Suppressor macrophage treated with lipopolysaccharide for 1 hour (primary cell): ENCODE measurements at regions not wholly inside any gene's neighbourhood (a gene's known extent, or its start where the extent isn't known, plus 50 kb on each side); places are given as distances from the start of the nearest gene placed in this dataset.
"Not testable (repeated sequence)": the region's sequence is repeated elsewhere in the genome, so short reads cannot be mapped to it uniquely, and the experiment has no call there.

Source experiments
- DNase-seq, 3 donors: peaks; one replicate each; pipeline ENCODE4 v3.0.0-alpha.2; 2020 to 2022

DNA sequence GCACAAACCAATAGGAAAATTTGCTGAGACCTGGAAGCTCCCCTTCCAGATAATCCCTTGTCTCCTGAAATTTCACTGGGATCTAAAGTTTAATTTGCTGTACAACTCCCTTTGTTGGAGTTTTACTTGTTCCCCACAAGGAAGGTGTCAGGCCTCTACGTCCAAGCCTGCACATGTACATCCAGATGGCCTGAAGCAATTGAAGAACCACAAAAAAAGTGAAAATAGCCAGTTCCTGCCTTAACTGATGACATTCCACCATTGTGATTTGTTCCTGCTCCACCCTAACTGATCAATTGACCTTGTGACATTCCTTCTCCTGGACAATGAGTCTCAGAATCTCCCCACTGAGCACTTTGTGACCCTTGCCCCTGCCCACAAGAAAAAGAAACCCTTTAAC is 716.0 kb upstream of the PCDH20 start:
- no peak for DNase-seq

DNA sequence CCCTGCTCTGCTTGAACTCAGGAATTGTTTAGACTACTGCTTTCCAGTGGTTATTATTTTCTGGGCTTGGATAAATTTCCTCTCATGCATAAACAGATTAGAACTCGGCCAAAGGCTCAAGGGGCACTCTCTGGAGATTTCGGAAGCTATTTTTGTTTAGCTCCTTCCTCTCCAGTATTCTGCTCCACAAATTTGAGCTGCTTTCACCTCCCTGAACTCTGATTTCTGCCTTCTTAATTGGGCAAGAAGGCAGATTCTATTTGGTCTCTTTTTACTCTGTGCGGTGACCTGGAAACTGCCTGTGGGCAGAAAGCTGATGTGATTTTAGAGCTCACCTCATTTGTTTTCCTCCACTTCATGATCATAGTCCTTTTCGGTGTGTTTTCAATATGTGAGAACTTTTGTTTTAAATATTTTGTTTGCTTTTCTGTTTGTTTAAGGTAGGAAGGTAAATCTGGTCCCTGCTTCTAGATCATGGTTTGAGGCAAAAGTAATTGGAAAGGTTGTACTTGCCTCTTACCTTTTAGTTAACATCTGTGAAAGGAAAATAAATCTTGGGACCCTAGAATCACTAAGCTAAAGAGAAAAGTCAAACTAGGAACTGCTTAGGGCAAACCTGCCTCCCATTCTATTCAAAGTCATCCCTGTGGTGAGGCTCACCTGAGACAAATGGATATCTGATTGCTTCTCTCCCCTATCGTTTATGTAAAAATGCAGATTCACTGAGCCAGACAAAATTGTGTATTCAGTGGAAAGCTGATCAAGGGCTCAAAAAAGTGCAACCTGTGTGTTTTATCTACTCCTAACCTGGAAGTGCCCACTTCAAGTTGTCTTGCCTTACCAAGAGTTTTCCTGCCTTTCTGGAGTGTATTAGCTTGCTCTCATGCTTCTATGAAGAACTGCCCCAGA is 714.7 kb upstream of the PCDH20 start:
- DNase-seq, result no peak

DNA sequence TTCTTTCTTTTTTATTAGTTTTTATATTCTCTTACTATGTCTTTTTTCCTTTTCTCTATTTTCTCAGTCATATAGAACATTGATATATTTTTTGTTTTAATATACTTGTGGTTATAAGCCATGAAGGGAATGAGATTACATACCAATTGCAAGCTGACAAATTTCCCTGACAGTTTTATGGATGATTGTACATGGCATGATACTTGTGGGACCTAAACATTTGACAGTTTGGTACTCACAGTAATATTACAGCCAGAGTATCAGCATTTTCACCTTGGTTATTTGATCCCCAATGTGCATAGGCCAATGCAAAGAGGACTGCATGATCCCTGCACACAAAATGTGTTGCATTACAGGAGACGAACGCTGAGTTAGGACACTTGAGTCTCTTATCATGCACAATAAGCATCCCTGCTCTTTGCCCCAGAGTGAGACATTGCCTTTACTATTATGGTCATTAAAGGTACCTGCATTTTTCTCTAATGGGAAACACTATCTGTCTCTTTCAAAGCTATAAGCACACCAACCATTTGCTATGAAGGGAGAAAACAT is 713.4 kb upstream of the PCDH20 start:
- no peak for DNase-seq

DNA sequence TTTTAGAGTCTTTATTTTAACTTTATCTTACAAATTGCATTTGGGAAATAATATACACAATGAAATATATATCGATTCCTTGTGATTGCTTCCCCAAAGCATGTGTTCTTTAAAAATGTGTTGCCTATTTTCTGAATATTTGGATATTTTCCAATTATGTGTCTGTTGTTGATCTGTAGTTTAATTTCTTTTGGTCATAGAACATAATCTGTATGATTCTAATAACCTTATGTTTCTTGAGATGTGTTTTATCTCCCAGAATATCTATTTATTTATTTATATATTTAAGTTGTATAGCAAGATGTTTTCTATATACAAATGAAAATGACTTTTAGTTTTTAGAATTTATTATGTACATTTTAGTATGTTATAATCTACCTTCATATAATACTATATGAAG is 710.8 kb upstream of the PCDH20 start:
- DNase-seq, result no peak

DNA sequence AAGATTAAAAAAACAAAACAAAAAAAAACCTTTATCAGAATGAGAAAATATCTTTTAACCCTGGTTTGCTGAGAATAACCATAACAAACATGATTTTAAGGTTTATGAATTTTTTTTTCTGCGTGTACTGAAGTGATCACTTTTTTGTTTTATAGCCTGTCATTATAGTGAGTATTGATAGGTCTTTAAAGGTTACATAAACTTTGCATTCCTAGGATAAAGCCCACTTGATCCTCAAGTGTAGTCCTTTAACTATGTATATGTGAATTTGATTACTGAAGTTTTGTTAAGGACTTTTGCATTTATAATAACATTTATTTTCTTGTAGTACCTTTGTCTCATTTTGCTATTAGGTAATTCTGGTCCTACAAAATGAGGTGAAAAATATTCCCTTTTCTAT is 709.8 kb upstream of the PCDH20 start:
- no peak for DNase-seq

DNA sequence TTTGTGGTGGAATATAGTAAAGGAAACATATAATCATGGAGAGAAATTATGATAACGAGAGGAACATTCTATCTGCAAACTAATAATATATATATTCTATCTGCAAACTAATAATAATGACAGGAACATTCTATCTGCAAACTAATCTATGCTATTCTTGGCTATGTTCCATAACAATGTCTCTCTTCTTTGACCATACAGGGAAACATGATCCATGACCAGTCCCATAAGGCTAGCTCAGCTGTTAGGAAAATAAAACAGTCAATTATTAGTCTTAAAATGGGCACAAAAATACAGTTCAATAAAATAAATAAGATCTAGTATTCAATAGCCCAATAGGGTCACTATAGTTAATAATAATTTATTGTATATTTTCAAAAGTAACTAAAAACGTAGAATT is 707.8 kb upstream of the PCDH20 start:
- no peak for DNase-seq

DNA sequence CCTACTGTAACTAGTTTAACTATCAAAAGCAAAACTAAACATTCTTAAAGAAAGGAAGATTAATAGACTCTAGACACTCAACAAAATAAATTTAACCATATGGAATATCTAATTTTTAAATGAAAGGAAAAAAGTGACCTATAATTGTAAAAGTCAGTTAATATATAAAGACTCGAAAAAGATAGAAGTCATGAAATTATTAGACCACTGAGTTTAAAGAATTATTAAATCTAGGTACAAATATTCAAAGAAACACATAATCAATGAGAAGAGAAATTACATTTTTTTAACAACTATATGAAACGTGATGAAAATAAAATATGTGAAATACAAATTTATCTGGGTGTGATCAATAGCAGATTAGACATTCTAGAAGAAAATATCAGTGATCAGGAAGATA is 706.8 kb upstream of the PCDH20 start:
- no peak for DNase-seq

DNA sequence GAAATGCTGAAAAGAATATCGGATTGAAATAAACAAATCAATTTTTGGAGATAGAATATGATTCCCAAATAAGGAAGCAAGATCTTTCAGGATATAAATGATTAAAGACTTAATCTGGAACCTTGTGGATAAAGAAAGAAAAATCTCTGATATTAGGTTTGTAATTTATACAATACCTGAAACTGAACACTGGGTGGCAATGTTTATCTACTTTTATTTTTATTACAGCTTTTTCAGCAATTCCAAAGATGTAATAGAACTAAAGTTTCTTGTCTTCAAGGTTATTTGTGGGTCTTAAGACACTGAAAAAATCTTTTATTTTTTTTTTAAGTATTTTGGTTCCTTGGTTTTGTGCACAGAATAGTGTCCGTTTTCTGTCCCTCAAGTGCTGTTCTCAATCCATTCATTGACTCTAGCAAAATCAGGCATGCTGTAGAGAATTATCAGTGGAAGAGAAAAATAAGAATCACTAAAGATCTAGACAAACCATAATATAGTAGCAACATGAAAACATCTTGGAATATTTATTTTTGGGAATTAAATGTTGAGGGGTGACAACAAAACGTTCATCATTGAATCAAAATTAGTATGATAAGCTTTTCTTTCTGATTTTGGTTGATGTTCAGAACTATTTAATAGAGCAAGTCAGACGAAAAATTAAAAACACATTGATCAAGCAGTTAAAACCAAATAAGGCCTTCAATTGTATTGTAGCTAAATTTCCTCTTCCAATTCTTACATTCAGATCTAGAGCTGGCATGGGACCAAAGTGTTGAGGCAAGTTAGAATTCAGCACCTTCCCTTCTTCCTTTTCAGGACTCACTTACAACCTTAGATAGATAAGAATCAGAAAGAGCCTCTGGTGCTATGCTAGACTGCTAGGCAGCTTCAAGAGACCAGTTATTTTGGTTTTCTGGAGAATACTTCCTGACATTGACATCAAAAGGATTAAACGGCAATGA is 704.4 kb upstream of the PCDH20 start:
- peak; percentile 2 to 19 (median 5) for DNase-seq

DNA sequence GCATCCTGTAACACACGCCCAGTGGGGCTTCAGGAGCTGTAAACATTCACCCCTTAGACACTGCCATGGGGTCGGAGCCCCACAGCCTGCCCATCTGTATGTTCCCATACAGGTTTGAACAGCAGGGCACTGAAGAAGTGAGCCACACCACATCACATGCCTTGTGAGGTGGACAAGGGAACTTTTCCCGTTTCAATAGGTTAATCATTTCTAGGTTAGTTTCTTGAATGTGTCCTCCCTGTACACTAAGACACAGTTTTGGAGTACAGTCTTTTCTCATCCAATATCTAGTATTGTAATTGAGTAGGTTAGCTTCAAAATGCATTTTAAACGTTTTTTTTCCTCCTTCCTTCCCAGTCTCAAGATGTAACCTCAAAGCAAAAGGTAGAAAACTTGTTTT is 700.2 kb upstream of the PCDH20 start:
- no peak for DNase-seq

DNA sequence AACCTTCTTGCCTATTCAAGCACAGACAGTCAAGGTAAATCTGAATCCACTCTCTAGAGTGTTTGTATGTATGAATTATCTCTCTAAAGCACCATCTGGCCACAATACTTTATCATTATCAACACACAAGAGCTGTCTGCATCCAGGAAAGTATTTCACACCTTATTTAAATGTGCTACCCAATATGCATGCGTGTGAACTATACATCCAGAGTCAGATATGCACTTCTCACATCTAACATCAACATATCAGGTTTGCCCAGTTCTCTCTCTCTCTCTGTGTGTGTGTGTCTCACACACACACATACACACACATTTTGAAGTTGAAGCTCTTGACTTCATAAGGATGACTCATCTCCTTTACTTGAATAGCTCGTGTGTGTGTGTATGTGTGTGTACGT is 697.5 kb upstream of the PCDH20 start:
- DNase-seq, result no peak

DNA sequence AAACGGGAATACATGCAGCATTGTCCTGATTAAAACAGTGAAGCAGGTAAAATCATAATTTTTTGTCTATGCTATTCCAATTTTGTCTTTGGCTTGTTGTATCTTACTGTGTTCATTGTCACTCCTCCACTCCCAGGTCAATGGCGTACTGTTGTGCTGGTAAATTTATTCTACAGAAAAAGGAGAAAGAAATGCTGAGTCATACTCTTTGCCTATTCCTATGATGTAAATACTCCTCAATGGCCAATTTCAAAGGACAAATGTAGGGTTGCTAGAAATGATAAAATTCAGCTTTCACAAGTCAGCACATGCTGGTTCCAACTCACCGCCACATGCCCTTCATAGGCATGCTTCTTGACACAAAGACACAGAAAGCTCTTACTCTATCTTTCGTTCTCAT is 694.4 kb upstream of the PCDH20 start:
- no peak for DNase-seq

DNA sequence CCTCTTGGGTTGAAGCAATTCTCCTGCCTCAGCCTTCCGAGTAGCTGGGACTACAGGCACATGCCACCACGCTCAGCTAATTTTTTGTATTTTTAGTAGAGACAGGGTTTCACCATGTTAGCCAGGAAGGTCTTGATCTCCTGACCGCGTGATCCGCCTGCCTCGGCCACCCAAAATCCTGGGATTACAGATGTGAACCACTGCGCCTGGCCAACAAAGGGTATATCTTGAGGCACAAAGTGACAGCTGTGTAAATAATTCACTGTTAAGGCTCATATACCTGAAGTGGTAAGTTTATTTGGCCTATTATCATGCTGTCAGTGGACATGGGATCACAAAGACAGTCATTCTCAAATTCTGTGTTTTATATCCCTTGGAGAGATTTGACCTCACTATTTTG is 688.5 kb upstream of the PCDH20 start:
- not testable (repeated sequence) for DNase-seq

DNA sequence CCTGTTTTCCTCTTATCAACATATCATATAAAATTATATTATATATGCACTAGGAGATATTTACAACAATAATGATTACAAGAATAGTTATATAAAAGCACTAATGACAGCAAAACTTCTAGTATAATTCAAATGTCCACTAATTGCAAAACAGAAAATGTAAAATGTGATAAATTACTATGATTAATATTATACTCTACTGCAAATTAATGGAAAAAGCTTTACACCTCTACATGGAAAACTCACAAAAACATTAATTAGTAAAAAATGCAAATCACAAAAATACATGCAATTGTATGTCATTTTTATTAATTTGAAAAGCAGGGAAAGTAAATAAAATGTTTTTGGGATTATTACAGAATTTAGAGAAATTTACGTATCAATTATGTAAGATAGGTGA is 681.0 kb upstream of the PCDH20 start:
- no peak for DNase-seq

DNA sequence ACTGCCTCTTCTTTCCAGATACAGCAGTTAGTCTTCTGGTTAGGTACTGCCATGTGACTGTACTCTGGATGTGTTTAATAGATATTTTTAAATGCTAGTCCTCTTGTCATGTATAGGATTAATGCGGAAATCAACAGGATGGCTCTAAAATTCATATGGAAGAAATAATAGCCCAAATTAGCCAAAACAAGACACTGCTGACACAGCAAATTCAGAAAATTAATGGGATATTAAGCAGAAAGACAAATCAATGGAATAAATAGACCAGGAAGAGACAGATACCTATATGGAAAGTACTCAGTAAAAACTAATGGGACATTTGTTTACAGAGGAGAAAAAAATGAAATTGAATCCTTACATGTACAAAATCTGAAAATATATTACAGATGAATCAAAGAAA is 679.3 kb upstream of the PCDH20 start:
- no peak for DNase-seq

DNA sequence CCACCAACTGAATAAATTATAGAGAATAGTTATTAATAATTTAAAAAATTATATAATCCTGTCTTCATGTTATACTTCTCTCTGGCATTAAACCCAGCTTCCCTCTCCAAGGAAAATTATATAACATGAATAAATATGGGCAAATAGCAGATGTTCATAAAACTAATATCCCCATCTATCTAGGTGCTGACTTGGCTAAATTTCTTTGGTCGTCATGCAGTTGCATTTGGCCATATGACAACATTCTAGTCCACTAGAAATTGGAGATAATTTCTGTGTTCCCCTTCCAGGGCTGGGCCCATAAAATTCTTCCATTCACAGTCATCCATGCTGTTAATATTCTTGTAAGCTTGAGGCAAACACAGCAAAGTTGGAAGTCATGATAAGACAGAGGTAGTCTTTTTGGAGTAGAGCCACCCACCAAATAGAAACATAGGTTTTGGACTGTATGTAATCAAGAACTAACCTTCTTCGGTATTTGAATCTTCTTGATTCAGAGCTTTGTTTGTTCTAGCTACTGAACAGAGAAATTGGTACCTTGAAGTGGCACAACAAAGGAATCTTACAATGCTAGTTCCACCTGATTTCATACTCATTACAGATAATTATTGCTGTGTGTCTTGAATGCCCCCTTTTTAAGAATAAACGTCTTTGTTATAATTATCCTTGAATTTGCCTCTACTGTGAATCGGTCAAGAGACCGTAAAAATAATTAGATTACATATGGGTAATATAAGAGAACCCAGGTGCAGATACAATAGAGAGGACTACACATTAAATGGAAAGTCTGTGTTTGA is 678.5 kb upstream of the PCDH20 start:
- no peak for DNase-seq

DNA sequence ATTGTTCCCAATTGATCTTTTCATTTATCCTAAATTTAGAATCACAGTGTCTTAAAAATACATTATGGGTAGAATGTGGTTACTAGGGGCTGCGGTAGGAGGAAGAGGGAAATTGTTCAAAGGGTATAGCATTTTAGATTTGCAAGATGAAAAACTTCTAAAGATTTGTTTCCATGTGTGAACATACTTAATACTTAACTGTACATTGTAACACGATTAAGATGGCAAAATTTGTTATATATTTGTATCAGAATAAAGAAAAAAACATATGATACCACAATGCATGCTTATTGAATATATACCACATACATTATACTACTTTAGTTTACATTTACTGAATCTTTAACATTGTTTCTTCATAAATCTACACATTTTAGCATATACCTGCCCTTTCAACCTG is 677.3 kb upstream of the PCDH20 start:
- DNase-seq, result no peak

DNA sequence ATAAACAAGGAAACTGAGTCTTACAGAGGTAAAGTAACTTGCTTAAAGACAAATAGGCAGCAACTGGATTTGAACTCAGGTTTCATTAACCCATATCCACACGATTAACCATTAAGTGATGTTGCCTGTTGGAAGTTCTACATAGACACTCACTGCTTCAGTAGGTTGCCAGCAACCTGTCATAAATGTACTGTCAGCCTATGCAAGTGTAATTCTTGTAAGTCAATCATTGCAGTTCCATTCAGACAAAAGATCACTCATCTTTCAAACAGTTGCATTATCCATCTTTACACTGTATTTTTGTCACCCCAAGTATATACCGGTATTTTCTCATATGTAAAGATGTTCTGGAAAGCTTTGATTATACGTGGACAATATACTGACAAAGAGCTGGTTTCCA is 676.9 kb upstream of the PCDH20 start:
- no peak for DNase-seq

DNA sequence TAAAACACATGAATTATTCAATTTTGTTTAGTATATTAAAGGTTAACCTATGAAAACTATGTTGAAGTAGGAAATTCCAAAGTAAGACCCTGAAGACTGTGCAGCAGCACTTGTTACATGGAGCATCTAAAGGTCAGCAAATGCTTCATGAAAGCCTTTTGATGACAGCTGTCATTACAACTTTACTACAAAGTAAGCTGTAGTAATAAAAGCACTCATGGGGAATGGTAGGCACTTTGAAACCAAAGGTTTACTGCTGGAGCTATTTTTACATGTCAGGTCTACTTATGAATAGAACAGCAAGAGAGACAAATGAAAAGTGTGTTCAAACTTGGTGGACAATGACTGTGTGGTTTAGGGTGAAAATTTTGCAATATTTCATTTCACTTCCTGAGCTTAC is 672.5 kb upstream of the PCDH20 start:
- no peak for DNase-seq

DNA sequence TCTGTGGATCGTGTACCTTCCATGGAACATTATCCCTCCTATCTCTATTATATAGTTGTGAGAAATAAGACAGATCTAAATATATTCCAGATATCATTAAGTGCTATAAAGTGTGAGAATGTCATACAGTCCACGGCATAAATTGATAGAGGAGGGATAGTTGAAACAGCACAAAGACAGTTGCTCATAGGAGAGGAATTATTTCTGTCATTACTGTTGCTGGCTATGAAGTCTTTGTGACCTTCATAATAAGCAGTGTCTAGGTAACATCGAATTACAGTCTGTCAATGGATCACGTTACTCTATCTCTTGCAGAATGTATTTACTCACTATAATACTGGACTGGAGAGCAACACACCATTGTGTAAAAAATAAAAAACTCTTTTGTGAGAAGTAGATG is 671.5 kb upstream of the PCDH20 start:
- DNase-seq, result no peak

DNA sequence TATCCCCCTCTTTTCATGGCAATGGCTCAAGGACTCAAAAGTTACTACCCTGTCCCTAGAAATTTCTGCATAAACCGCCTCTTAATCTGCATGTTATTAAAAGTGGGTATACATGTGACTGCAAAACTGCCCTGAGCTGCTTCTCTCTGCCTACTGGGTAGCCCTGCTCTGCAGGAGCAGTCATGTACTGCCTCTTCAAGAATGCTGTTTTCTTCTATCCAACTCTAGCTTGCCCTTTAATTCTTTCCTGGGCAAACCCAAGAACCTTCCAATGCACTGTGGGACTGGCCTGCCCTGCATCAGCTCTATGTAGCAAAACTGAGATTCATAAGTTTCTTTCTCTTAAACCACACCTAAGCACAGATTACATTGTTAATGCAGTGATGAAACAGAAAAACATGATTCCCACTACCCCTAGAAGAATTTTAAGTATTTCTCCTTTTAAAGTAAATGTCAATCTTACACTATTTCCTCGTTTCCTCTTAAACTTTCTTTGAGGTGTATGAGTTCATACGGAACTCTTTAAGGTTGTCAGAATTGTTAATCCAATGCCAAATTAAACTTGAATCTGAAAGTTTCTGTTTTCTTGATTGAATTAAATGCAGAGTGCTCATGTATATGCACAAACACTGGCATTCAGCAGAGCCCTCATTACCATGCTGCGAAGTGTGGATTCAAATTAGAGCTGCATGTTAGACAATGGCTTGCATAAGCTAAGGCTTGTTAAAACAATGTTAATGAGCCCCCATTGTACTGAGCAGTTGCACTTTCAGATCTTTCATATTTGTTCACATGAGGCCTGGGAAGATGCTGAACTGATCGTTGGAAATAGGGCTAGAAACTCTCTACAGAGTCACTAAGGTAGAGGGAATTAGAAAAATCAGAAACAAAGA is 669.9 kb upstream of the PCDH20 start:
- DNase-seq, result no peak

DNA sequence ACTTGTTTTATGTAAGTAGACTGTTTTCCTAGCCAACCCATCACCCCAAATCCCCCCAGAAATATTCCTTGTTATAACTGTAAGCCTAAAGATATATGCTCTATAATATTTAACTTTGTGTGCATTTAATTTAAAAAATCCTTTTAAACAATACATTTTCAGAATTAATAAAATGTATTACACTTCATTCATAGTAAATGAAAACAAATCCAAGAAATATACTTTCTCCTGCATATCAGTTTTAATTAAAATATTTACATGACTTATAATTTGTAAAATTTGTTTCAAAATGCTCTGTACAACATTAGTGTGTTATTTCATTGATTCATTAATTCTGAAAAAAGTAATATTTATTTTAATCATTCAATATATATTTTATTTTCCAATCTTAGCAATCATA is 669.1 kb upstream of the PCDH20 start:
- DNase-seq, result no peak

DNA sequence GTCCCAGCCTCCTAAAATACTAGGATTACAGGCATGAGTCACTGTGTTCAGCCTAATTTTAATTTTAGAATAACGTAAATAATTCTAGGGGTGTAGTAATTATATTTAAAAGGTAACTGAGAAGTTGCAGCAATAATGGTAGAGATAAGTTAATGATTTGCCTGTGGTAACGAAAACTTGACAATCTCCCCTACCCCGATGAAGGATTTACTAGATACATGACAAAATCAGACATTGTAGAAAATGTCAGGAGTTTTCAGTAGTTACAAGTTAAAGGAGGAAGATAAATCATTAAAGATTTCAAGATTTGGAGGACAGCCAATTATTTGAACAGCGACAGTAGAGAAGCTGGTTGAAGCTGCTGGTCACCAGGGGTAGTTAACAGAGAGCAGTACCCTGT is 652.2 kb upstream of the PCDH20 start:
- no peak for DNase-seq
